ENCODE measurements at regions not wholly inside any gene's neighbourhood (a gene's known extent, or its start where the extent isn't known, plus 50 kb on each side); places are given as distances from the start of the nearest gene placed in this dataset.

DNA sequence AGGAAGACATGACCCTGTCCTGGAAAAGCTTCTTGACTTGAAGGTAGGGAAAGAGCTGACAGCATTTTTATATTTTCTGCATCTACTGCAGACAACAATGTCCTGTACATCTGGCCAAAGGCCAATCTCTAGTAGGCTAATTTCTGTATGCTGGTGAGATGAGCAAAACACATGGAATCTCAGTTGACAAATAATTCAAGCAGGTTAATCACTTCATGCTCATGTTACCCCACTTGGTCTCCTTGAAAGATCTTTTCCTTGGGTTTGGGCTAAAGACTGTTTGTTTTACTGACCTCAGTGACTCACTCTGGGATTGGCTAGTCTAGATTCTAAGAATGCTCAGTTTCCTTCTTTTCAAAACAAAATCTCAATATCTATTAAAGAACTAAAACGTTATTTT lies 298.8 kb downstream of the LMO7 start:
- H3K9me3 ChIP-seq (ENCODE audit: control insufficient read depth, low read depth, low read length): no peaks in the 10 kb centered on the region
- no peaks in the 10 kb centered on the region for H3K27me3 ChIP-seq (ENCODE audit: control insufficient read depth, extremely low read depth, insufficient read depth, low read length)
- H3K4me2 ChIP-seq (ENCODE audit: control insufficient read depth, extremely low read depth, insufficient read depth, low read depth, low read length): no peak overlapping the region
- H3K9me1 ChIP-seq (ENCODE audit: control insufficient read depth, extremely low read depth, insufficient read depth, low read length): no peaks in the 10 kb centered on the region
- no peaks in the 10 kb centered on the region for H3K4me1 ChIP-seq (ENCODE audit: control insufficient read depth, extremely low read depth, insufficient read depth, low read length)
- no peak overlapping the region for H2AFZ ChIP-seq (ENCODE audit: control insufficient read depth, low read length)
- no peak for FAIRE-seq
- no peak overlapping the region for H3K27ac ChIP-seq (ENCODE audit: control insufficient read depth, insufficient read depth, low read length)
- no peak for DNase-seq (ENCODE audit: low read depth, low spot score)
- H4K20me1 ChIP-seq (ENCODE audit: control insufficient read depth, extremely low read depth, insufficient read depth, low read length): no peaks in the 10 kb centered on the region
- H3K9ac ChIP-seq (ENCODE audit: control insufficient read depth, extremely low read depth, insufficient read depth, low read length): no peak overlapping the region
- H3K4me3 ChIP-seq (ENCODE audit: control insufficient read depth in 2 of 3, extremely low read depth in 1 of 3, insufficient read depth in 2 of 3, low read depth in 1 of 3, low read length in 3 of 3): no peak overlapping the region
- TF ChIP-seq CTCF (optimal IDR thresholded peaks at IDR 0.05 in 1 of 3, IDR thresholded peaks at IDR 0.05 in 1 of 3, conservative IDR thresholded peaks at IDR 0.05 in 1 of 3; ENCODE audit: extremely low read depth in 1 of 3, insufficient read depth in 2 of 3, low read length in 3 of 3) (no peak), EZH2 (IDR thresholded peaks at IDR 0.05; ENCODE audit: low read length) (no peak)
- dilution Hi-C loops (cut with MboI; ENCODE audit: extremely low pct_ligation_motif_present, low sequenced_read_pairs): no loop called here
- H3K79me2 ChIP-seq (ENCODE audit: control insufficient read depth, insufficient read depth, low read length): no peaks in the 10 kb centered on the region
- no peaks in the 10 kb centered on the region for H3K36me3 ChIP-seq (ENCODE audit: control insufficient read depth in 2 of 2, extremely low read depth in 1 of 2, insufficient read depth in 2 of 2, low read length in 2 of 2)

DNA sequence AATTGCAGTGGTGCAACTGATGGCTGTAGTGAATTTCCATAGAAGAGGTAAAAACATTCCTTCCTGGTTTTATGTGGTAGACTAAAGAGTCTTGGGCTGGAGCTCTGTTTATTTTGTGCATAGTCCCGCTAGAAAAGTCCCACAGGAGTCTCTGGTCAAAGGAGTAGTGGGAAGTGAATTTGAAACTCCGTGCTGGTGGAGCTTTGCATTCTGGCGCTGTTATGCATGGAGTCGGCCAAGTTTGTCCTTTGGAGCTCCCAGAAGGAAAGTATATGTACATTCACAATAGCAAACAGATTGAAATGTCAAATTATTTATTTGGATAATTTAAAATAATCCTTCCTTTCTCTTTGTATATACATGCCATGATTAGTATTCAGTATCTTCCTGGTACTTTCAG lies 296.5 kb downstream of the LMO7 start:
- H3K9ac ChIP-seq (ENCODE audit: control insufficient read depth, extremely low read depth, insufficient read depth, low read length): no peak overlapping the region
- DNase-seq (ENCODE audit: low read depth, low spot score) (no peak), FAIRE-seq (no peak)
- dilution Hi-C loops (cut with MboI; ENCODE audit: extremely low pct_ligation_motif_present, low sequenced_read_pairs): no loop called here
- TF ChIP-seq CTCF (optimal IDR thresholded peaks at IDR 0.05 in 1 of 3, IDR thresholded peaks at IDR 0.05 in 1 of 3, conservative IDR thresholded peaks at IDR 0.05 in 1 of 3; ENCODE audit: extremely low read depth in 1 of 3, insufficient read depth in 2 of 3, low read length in 3 of 3) (no peak), EZH2 (IDR thresholded peaks at IDR 0.05; ENCODE audit: low read length) (no peak)
- no peaks in the 10 kb centered on the region for H3K36me3 ChIP-seq (ENCODE audit: control insufficient read depth in 2 of 2, extremely low read depth in 1 of 2, insufficient read depth in 2 of 2, low read length in 2 of 2)
- H3K9me3 ChIP-seq (ENCODE audit: control insufficient read depth, low read depth, low read length): no peaks in the 10 kb centered on the region
- H3K4me2 ChIP-seq (ENCODE audit: control insufficient read depth, extremely low read depth, insufficient read depth, low read depth, low read length): no peak overlapping the region
- H2AFZ ChIP-seq (ENCODE audit: control insufficient read depth, low read length): no peak overlapping the region
- no peak overlapping the region for H3K27ac ChIP-seq (ENCODE audit: control insufficient read depth, insufficient read depth, low read length)
- no peaks in the 10 kb centered on the region for H3K9me1 ChIP-seq (ENCODE audit: control insufficient read depth, extremely low read depth, insufficient read depth, low read length)
- no peaks in the 10 kb centered on the region for H3K4me1 ChIP-seq (ENCODE audit: control insufficient read depth, extremely low read depth, insufficient read depth, low read length)
- no peaks in the 10 kb centered on the region for H4K20me1 ChIP-seq (ENCODE audit: control insufficient read depth, extremely low read depth, insufficient read depth, low read length)
- no peak overlapping the region for H3K4me3 ChIP-seq (ENCODE audit: control insufficient read depth in 2 of 3, extremely low read depth in 1 of 3, insufficient read depth in 2 of 3, low read depth in 1 of 3, low read length in 3 of 3)
- H3K27me3 ChIP-seq (ENCODE audit: control insufficient read depth, extremely low read depth, insufficient read depth, low read length): no peaks in the 10 kb centered on the region
- H3K79me2 ChIP-seq (ENCODE audit: control insufficient read depth, insufficient read depth, low read length): no peaks in the 10 kb centered on the region
